Vagina (tissue), 2 donors: ENCODE measurements at regions not wholly inside any gene's neighbourhood (a gene's known extent, or its start where the extent isn't known, plus 50 kb on each side); places are given as distances from the start of the nearest gene placed in this dataset.
"Not testable (repeated sequence)": the region's sequence is repeated elsewhere in the genome, so short reads cannot be mapped to it uniquely, and the experiment has no call there.

Source experiments
- POLR2A ChIP-seq, 2 donors: fragments of 450-650 bp; IDR thresholded peaks; one replicate each; pipeline ENCODE4 v1.6.1; 2017; ENCODE audit warnings: antibody characterized with exemption in 2 of 2, mild to moderate bottlenecking in 2 of 2, moderate library complexity in 2 of 2
- TF ChIP-seq, protein P1 (sequence below), 3 experiments: fragments of 450-650 bp in 2 of 3; fragments of 200-600 bp in 1 of 3; sonication (generic) in 1 of 3; IDR thresholded peaks; one replicate each; pipeline ENCODE4 v1.5.1; 2017 to 2019; ENCODE audit warnings: antibody characterized with exemption in 3 of 3, mild to moderate bottlenecking in 2 of 3, moderate library complexity in 2 of 3

DNA sequence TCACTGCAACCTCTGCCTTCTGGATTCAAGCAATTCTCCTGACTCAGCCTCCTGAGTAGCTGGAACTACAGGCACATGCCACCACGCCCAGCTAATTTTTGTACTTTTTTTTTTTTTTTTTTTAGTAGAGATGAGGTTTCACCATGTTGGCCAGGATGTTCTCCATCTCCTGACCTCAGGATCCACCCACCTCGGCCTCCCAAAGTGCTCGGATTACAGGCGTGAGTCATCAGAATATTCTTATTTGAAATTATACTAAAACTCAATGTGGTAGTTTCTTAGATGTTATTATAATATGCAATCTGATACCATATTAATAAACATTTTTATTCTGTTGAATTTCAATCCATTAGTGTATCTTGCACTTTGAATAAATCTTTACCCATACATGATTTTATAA lies 322.2 kb downstream of the FLRT2 start:
- TF ChIP-seq, protein P1, sequence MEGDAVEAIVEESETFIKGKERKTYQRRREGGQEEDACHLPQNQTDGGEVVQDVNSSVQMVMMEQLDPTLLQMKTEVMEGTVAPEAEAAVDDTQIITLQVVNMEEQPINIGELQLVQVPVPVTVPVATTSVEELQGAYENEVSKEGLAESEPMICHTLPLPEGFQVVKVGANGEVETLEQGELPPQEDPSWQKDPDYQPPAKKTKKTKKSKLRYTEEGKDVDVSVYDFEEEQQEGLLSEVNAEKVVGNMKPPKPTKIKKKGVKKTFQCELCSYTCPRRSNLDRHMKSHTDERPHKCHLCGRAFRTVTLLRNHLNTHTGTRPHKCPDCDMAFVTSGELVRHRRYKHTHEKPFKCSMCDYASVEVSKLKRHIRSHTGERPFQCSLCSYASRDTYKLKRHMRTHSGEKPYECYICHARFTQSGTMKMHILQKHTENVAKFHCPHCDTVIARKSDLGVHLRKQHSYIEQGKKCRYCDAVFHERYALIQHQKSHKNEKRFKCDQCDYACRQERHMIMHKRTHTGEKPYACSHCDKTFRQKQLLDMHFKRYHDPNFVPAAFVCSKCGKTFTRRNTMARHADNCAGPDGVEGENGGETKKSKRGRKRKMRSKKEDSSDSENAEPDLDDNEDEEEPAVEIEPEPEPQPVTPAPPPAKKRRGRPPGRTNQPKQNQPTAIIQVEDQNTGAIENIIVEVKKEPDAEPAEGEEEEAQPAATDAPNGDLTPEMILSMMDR (IDR thresholded peaks at IDR 0.05), result not testable (repeated sequence)
- TF ChIP-seq POLR2A (IDR thresholded peaks at IDR 0.05), result not testable (repeated sequence)
